Loucy (cell line): ENCODE measurements at regions not wholly inside any gene's neighbourhood (a gene's known extent, or its start where the extent isn't known, plus 50 kb on each side); places are given as distances from the start of the nearest gene placed in this dataset.

Experiments
- H2AFZ ChIP-seq: fragments of 200-600 bp; sonication (generic); 2 replicates; pipeline ENCODE4 v1.6.0; 2016; ENCODE audit warnings: antibody characterized with exemption, mild to moderate bottlenecking, low read length, moderate library complexity
- H3F3A ChIP-seq: fragments of 200-600 bp; 2 replicates; pipeline ENCODE4 v1.6.0; 2016; ENCODE audit warnings: antibody characterized with exemption, low read depth, mild to moderate bottlenecking
- H3K27me3 ChIP-seq: fragments of 200-600 bp; sonication (generic); 2 replicates; pipeline ENCODE4 v1.6.1; 2014; ENCODE audit warnings: low read length, mild to moderate bottlenecking; ENCODE audit not compliant: insufficient read depth, poor library complexity, severe bottlenecking
- H3K36me3 ChIP-seq: fragments of 200-600 bp; sonication (generic); 2 replicates; pipeline ENCODE4 v1.6.1; 2016; ENCODE audit warnings: low read length; ENCODE audit not compliant: insufficient read depth
- H3K4me1 ChIP-seq: fragments of 200-600 bp; sonication (generic); 2 replicates; pipeline ENCODE4 v1.5.1; 2014; ENCODE audit warnings: low read length, mild to moderate bottlenecking; ENCODE audit not compliant: insufficient read depth, poor library complexity, severe bottlenecking
- H3K4me2 ChIP-seq: fragments of 200-600 bp; sonication (generic); 2 replicates; pipeline ENCODE4 v1.6.0; 2014; ENCODE audit warnings: antibody characterized with exemption, low read length, low read depth, mild to moderate bottlenecking; ENCODE audit not compliant: poor library complexity, severe bottlenecking
- H3K4me3 ChIP-seq: fragments of 200-600 bp; sonication (generic); 2 replicates; pipeline ENCODE4 v1.5.1; 2014; ENCODE audit warnings: low read length, mild to moderate bottlenecking, mixed read lengths; ENCODE audit not compliant: poor library complexity, severe bottlenecking
- H3K79me2 ChIP-seq: fragments of 200-600 bp; sonication (generic); 2 replicates; pipeline ENCODE4 v1.6.1; 2014; ENCODE audit warnings: low read length; ENCODE audit not compliant: insufficient read depth
- H3K9ac ChIP-seq: fragments of 200-600 bp; sonication (generic); 2 replicates; pipeline ENCODE4 v1.6.0; 2014; ENCODE audit warnings: mild to moderate bottlenecking, low read depth, low read length, moderate library complexity; ENCODE audit not compliant: poor library complexity, severe bottlenecking
- H3K9me2 ChIP-seq: fragments of 200-600 bp; sonication (generic); replicated peaks from 2 replicates; pipeline ENCODE4 v1.6.1; 2016; ENCODE audit warnings: low read depth, low read length, mixed read lengths
- H3K9me3 ChIP-seq: fragments of 200-600 bp; sonication (generic); 2 replicates; pipeline ENCODE4 v1.6.1; 2014; ENCODE audit warnings: mild to moderate bottlenecking, antibody characterized with exemption, low read length, low read depth; ENCODE audit not compliant: insufficient read depth
- H4K20me1 ChIP-seq: fragments of 200-600 bp; sonication (generic); 2 replicates; pipeline ENCODE4 v1.6.0; 2014; ENCODE audit warnings: antibody characterized with exemption, low read length, mild to moderate bottlenecking; ENCODE audit not compliant: insufficient read depth, poor library complexity, severe bottlenecking
- EZH2phosphoT487 ChIP-seq: fragments of 200-600 bp; IDR thresholded peaks from 2 replicates; pipeline ENCODE4 v1.6.1; 2018; ENCODE audit warnings: antibody characterized with exemption, mild to moderate bottlenecking, moderate library complexity, borderline replicate concordance

DNA sequence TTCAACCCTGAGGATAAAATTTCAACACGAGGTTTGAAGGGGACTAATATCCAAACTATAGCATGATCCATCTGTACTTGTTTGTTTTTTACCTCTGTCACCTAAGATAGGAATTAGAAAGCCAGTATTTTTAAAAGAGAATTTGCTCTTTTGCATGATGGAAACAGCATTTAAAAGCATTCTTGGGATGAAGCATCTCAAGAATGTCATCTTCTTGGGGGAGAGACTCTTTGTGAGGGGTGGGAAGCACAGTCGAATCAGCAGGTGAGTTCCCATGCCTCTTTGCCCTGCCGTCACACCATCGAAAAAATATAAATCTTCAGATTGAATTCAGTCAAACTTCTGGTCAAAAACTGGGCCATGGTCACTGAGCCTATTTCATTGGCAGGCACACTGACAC, 55.3 kb upstream of the BCHE start:
- H3K4me3 ChIP-seq: no peak overlapping the region
- H3K79me2 ChIP-seq: no peaks in the 10 kb centered on the region
- H3K27me3 ChIP-seq: no peaks in the 10 kb centered on the region
- H2AFZ ChIP-seq: no peak overlapping the region
- no peaks in the 10 kb centered on the region for H3K9me2 ChIP-seq
- no peaks in the 10 kb centered on the region for H3F3A ChIP-seq
- H3K9me3 ChIP-seq: no peaks in the 10 kb centered on the region
- H3K36me3 ChIP-seq: no peaks in the 10 kb centered on the region
- H3K4me2 ChIP-seq: no peak overlapping the region
- H3K4me1 ChIP-seq: no peaks in the 10 kb centered on the region
- TF ChIP-seq EZH2phosphoT487: no peak
- H4K20me1 ChIP-seq: no peaks in the 10 kb centered on the region
- H3K9ac ChIP-seq: no peak overlapping the region
